ENCODE measurements at regions not wholly inside any gene's neighbourhood (a gene's known extent, or its start where the extent isn't known, plus 50 kb on each side); places are given as distances from the start of the nearest gene placed in this dataset.

GRCh38 chr1:82492159-82492558, 691.4 kb downstream of the ADGRL2 start:
- H3K9me3 ChIP-seq (ENCODE audit: control insufficient read depth in 1 of 2, insufficient read depth in 1 of 2, low read length in 2 of 2): peaks cover 0 to 4% of the 10 kb centered on the region in 2 experiments
- ChIA-PET CTCF (no interaction called here), POLR2A (no interaction called here)
- no peak overlapping the region for H3K4me3 ChIP-seq (ENCODE audit: low read length)
- H3K27ac Mint-ChIP-seq: no peak overlapping the region
- H3K36me3 ChIP-seq (ENCODE audit: insufficient read depth, low read length): no peaks in the 10 kb centered on the region
- H3K4me1 ChIP-seq (ENCODE audit: insufficient read depth, low read length): no peaks in the 10 kb centered on the region
- TF ChIP-seq, protein P1, sequence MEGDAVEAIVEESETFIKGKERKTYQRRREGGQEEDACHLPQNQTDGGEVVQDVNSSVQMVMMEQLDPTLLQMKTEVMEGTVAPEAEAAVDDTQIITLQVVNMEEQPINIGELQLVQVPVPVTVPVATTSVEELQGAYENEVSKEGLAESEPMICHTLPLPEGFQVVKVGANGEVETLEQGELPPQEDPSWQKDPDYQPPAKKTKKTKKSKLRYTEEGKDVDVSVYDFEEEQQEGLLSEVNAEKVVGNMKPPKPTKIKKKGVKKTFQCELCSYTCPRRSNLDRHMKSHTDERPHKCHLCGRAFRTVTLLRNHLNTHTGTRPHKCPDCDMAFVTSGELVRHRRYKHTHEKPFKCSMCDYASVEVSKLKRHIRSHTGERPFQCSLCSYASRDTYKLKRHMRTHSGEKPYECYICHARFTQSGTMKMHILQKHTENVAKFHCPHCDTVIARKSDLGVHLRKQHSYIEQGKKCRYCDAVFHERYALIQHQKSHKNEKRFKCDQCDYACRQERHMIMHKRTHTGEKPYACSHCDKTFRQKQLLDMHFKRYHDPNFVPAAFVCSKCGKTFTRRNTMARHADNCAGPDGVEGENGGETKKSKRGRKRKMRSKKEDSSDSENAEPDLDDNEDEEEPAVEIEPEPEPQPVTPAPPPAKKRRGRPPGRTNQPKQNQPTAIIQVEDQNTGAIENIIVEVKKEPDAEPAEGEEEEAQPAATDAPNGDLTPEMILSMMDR (IDR thresholded peaks at IDR 0.05): no peak
- H3K9me3 Mint-ChIP-seq: peaks cover 11% of the 10 kb centered on the region
- H3K27me3 Mint-ChIP-seq: no peaks in the 10 kb centered on the region
- DNase-seq (no peak), ATAC-seq (ENCODE audit: poor library complexity) (no peak)
- H3K4me1 Mint-ChIP-seq (ENCODE audit: low read depth): no peaks in the 10 kb centered on the region
- no peaks in the 10 kb centered on the region for H3K27me3 ChIP-seq (ENCODE audit: control insufficient read depth in 1 of 2, insufficient read depth in 2 of 2, low read length in 2 of 2)
- H3K36me3 Mint-ChIP-seq (ENCODE audit: low read depth): no peaks in the 10 kb centered on the region
- intact Hi-C loops (cut with DNase I, micrococcal nuclease): no loop called here
- no peak overlapping the region for H3K4me3 Mint-ChIP-seq
- H3K27ac ChIP-seq (ENCODE audit: low read depth in 1 of 2, low read length in 2 of 2): no peak overlapping the region

- peaks cover 6% of the 10 kb centered on the region for H3K9me3 Mint-ChIP-seq
- no peaks in the 10 kb centered on the region for H3K36me3 Mint-ChIP-seq (ENCODE audit: low read depth)
- H3K27me3 Mint-ChIP-seq: no peaks in the 10 kb centered on the region
- H3K27ac Mint-ChIP-seq: no peak overlapping the region
- H3K4me1 Mint-ChIP-seq (ENCODE audit: low read depth): no peaks in the 10 kb centered on the region
- H3K27me3 ChIP-seq (ENCODE audit: control insufficient read depth in 1 of 2, insufficient read depth in 2 of 2, low read length in 2 of 2): no peaks in the 10 kb centered on the region
- TF ChIP-seq, protein P1 (IDR thresholded peaks at IDR 0.05): no peak
- H3K36me3 ChIP-seq (ENCODE audit: insufficient read depth, low read length): no peaks in the 10 kb centered on the region
- DNase-seq (no peak), ATAC-seq (ENCODE audit: poor library complexity) (no peak)
- H3K4me3 ChIP-seq (ENCODE audit: low read length): no peak overlapping the region
- peaks cover 0 to 4% of the 10 kb centered on the region in 2 experiments for H3K9me3 ChIP-seq (ENCODE audit: control insufficient read depth in 1 of 2, insufficient read depth in 1 of 2, low read length in 2 of 2)
- no peak overlapping the region for H3K4me3 Mint-ChIP-seq
- H3K27ac ChIP-seq (ENCODE audit: low read depth in 1 of 2, low read length in 2 of 2): no peak overlapping the region
- CTCF ChIA-PET: interaction anchor here (0.6 kb wide), 1 partner anchor 28 kb away, joined by 5 read pairs; no protein-coding TSS in a partner anchor
- no peaks in the 10 kb centered on the region for H3K4me1 ChIP-seq (ENCODE audit: insufficient read depth, low read length)
- POLR2A ChIA-PET: no interaction called here
- intact Hi-C loops (cut with DNase I, micrococcal nuclease): no loop called here
These were observed 690.7 kb downstream of the ADGRL2 start for GRCh38 chr1:82491301-82492048.

- no peaks in the 10 kb centered on the region for H3K4me1 ChIP-seq (ENCODE audit: insufficient read depth, low read length)
- no peaks in the 10 kb centered on the region for H3K27me3 ChIP-seq (ENCODE audit: control insufficient read depth in 1 of 2, insufficient read depth in 2 of 2, low read length in 2 of 2)
- DNase-seq (no peak), ATAC-seq (ENCODE audit: poor library complexity) (no peak)
- Mint-ChIP-seq H3K4me1 (ENCODE audit: low read depth) (no peaks in the 10 kb centered on the region), H3K9me3 (no peaks in the 10 kb centered on the region), H3K36me3 (ENCODE audit: low read depth) (no peaks in the 10 kb centered on the region), H3K27me3 (no peaks in the 10 kb centered on the region), H3K27ac (no peak overlapping the region), H3K4me3 (no peak overlapping the region)
- intact Hi-C loops (cut with DNase I, micrococcal nuclease): no loop called here
- CTCF ChIA-PET: no interaction called here
- POLR2A ChIA-PET: no interaction called here
- no peak overlapping the region for H3K27ac ChIP-seq (ENCODE audit: low read depth in 1 of 2, low read length in 2 of 2)
- TF ChIP-seq, protein P1 (IDR thresholded peaks at IDR 0.05): no peak
- no peaks in the 10 kb centered on the region for H3K9me3 ChIP-seq (ENCODE audit: control insufficient read depth in 1 of 2, insufficient read depth in 1 of 2, low read length in 2 of 2)
- no peak overlapping the region for H3K4me3 ChIP-seq (ENCODE audit: low read length)
- no peaks in the 10 kb centered on the region for H3K36me3 ChIP-seq (ENCODE audit: insufficient read depth, low read length)
These were observed 687.0 kb downstream of the ADGRL2 start for GRCh38 chr1:82487778-82488177.
